ENCODE measurements at regions not wholly inside any gene's neighbourhood (a gene's known extent, or its start where the extent isn't known, plus 50 kb on each side); places are given as distances from the start of the nearest gene placed in this dataset.

GRCh38 chrX:43467608-43468234, 188.4 kb upstream of the MAOA start:
- DNase-seq (ENCODE audit: low read depth, low spot score): no peak
- no peak for TF ChIP-seq FOXP2 (optimal IDR thresholded peaks at IDR 0.05; ENCODE audit: control extremely low read depth, extremely low read length, insufficient read depth)
- TF ChIP-seq POLR2AphosphoS5 (IDR thresholded peaks at IDR 0.05; ENCODE audit: borderline replicate concordance, low read depth, low read length): no peak
- TF ChIP-seq EZH2 (IDR thresholded peaks at IDR 0.05): no peak
- H3K36me3 ChIP-seq (ENCODE audit: insufficient read depth, low read length): no peaks in the 10 kb centered on the region
- no peak overlapping the region for H3K4me3 ChIP-seq
- H3K27ac ChIP-seq: no peak overlapping the region
- H3K9me3 ChIP-seq (ENCODE audit: low read depth, low read length): no peaks in the 10 kb centered on the region
- no peak overlapping the region for H3K9ac ChIP-seq (ENCODE audit: insufficient read length)

- Histone ChIP-seq H3K9me3 (ENCODE audit: low read depth, low read length) (no peaks in the 10 kb centered on the region), H3K27ac (no peak overlapping the region), H3K4me3 (no peak overlapping the region), H3K9ac (ENCODE audit: insufficient read length) (no peak overlapping the region), H3K36me3 (ENCODE audit: insufficient read depth, low read length) (no peaks in the 10 kb centered on the region)
- no peak for DNase-seq (ENCODE audit: low read depth, low spot score)
- TF ChIP-seq FOXP2 (optimal IDR thresholded peaks at IDR 0.05; ENCODE audit: control extremely low read depth, extremely low read length, insufficient read depth) (no peak), POLR2AphosphoS5 (IDR thresholded peaks at IDR 0.05; ENCODE audit: borderline replicate concordance, low read depth, low read length) (no peak), EZH2 (IDR thresholded peaks at IDR 0.05) (no peak)
Observed at GRCh38 chrX:43469391-43470054, 186.6 kb upstream of the MAOA start.

GRCh38 chrX:43474321-43474720, 181.8 kb upstream of the MAOA start:
- Histone ChIP-seq H3K9me3 (ENCODE audit: low read depth, low read length) (no peaks in the 10 kb centered on the region), H3K9ac (ENCODE audit: insufficient read length) (no peak overlapping the region), H3K36me3 (ENCODE audit: insufficient read depth, low read length) (no peaks in the 10 kb centered on the region), H3K4me3 (no peak overlapping the region), H3K27ac (no peak overlapping the region)
- TF ChIP-seq FOXP2 (optimal IDR thresholded peaks at IDR 0.05; ENCODE audit: control extremely low read depth, extremely low read length, insufficient read depth): no peak
- TF ChIP-seq POLR2AphosphoS5 (IDR thresholded peaks at IDR 0.05; ENCODE audit: borderline replicate concordance, low read depth, low read length): no peak
- TF ChIP-seq EZH2 (IDR thresholded peaks at IDR 0.05): no peak
- no peak for DNase-seq (ENCODE audit: low read depth, low spot score)

- Histone ChIP-seq H3K9me3 (ENCODE audit: low read depth, low read length) (no peaks in the 10 kb centered on the region), H3K9ac (ENCODE audit: insufficient read length) (no peak overlapping the region), H3K27ac (no peak overlapping the region), H3K4me3 (no peak overlapping the region), H3K36me3 (ENCODE audit: insufficient read depth, low read length) (no peaks in the 10 kb centered on the region)
- TF ChIP-seq EZH2 (IDR thresholded peaks at IDR 0.05) (no peak), FOXP2 (optimal IDR thresholded peaks at IDR 0.05; ENCODE audit: control extremely low read depth, extremely low read length, insufficient read depth) (no peak), POLR2AphosphoS5 (IDR thresholded peaks at IDR 0.05; ENCODE audit: borderline replicate concordance, low read depth, low read length) (no peak)
- DNase-seq (ENCODE audit: low read depth, low spot score): no peak
Observed at GRCh38 chrX:43479070-43479469, 177.0 kb upstream of the MAOA start.

- no peak for DNase-seq (ENCODE audit: low read depth, low spot score)
- no peaks in the 10 kb centered on the region for H3K9me3 ChIP-seq (ENCODE audit: low read depth, low read length)
- H3K27ac ChIP-seq: no peak overlapping the region
- H3K4me3 ChIP-seq: no peak overlapping the region
- TF ChIP-seq POLR2AphosphoS5 (IDR thresholded peaks at IDR 0.05; ENCODE audit: borderline replicate concordance, low read depth, low read length): no peak
- no peak for TF ChIP-seq EZH2 (IDR thresholded peaks at IDR 0.05)
- no peak for TF ChIP-seq FOXP2 (optimal IDR thresholded peaks at IDR 0.05; ENCODE audit: control extremely low read depth, extremely low read length, insufficient read depth)
- no peaks in the 10 kb centered on the region for H3K36me3 ChIP-seq (ENCODE audit: insufficient read depth, low read length)
- H3K9ac ChIP-seq (ENCODE audit: insufficient read length): no peak overlapping the region
Observed at GRCh38 chrX:43479850-43480249, 176.2 kb upstream of the MAOA start.

GRCh38 chrX:43481576-43481975, 174.5 kb upstream of the MAOA start:
- no peak overlapping the region for H3K4me3 ChIP-seq
- no peak overlapping the region for H3K9ac ChIP-seq (ENCODE audit: insufficient read length)
- H3K36me3 ChIP-seq (ENCODE audit: insufficient read depth, low read length): no peaks in the 10 kb centered on the region
- TF ChIP-seq FOXP2 (optimal IDR thresholded peaks at IDR 0.05; ENCODE audit: control extremely low read depth, extremely low read length, insufficient read depth) (no peak), EZH2 (IDR thresholded peaks at IDR 0.05) (no peak), POLR2AphosphoS5 (IDR thresholded peaks at IDR 0.05; ENCODE audit: borderline replicate concordance, low read depth, low read length) (no peak)
- H3K27ac ChIP-seq: no peak overlapping the region
- no peaks in the 10 kb centered on the region for H3K9me3 ChIP-seq (ENCODE audit: low read depth, low read length)
- no peak for DNase-seq (ENCODE audit: low read depth, low spot score)

- DNase-seq (ENCODE audit: low read depth, low spot score): peak; percentile 18
- Histone ChIP-seq H3K36me3 (ENCODE audit: insufficient read depth, low read length) (no peaks in the 10 kb centered on the region), H3K9me3 (ENCODE audit: low read depth, low read length) (no peaks in the 10 kb centered on the region), H3K4me3 (no peak overlapping the region), H3K9ac (ENCODE audit: insufficient read length) (no peak overlapping the region), H3K27ac (no peak overlapping the region)
- TF ChIP-seq FOXP2 (optimal IDR thresholded peaks at IDR 0.05; ENCODE audit: control extremely low read depth, extremely low read length, insufficient read depth) (no peak), EZH2 (IDR thresholded peaks at IDR 0.05) (no peak), POLR2AphosphoS5 (IDR thresholded peaks at IDR 0.05; ENCODE audit: borderline replicate concordance, low read depth, low read length) (no peak)
Observed at GRCh38 chrX:43493756-43494155, 162.3 kb upstream of the MAOA start.

- no peak for DNase-seq (ENCODE audit: low read depth, low spot score)
- TF ChIP-seq EZH2 (IDR thresholded peaks at IDR 0.05) (no peak), POLR2AphosphoS5 (IDR thresholded peaks at IDR 0.05; ENCODE audit: borderline replicate concordance, low read depth, low read length) (no peak), FOXP2 (optimal IDR thresholded peaks at IDR 0.05; ENCODE audit: control extremely low read depth, extremely low read length, insufficient read depth) (no peak)
- Histone ChIP-seq H3K27ac (no peak overlapping the region), H3K9ac (ENCODE audit: insufficient read length) (no peak overlapping the region), H3K36me3 (ENCODE audit: insufficient read depth, low read length) (no peaks in the 10 kb centered on the region), H3K9me3 (ENCODE audit: low read depth, low read length) (no peaks in the 10 kb centered on the region), H3K4me3 (no peak overlapping the region)
Observed at GRCh38 chrX:43500246-43500645, 155.9 kb upstream of the MAOA start.

Data from SK-N-MC (cell line).